Amniotic epithelial cell (primary cell): ENCODE measurements at regions not wholly inside any gene's neighbourhood (a gene's known extent, or its start where the extent isn't known, plus 50 kb on each side); places are given as distances from the start of the nearest gene placed in this dataset.

Experiments used
- DNase-seq: peaks from one replicate; pipeline ENCODE4 v3.0.0-alpha.2; 2010; ENCODE audit warnings: low read depth

- no peak for DNase-seq
Observed at GRCh38 chr11:104594228-104594958, 303.9 kb downstream of the CASP12 start.

- DNase-seq: no peak
Observed at GRCh38 chr11:104588970-104589369, 309.3 kb downstream of the CASP12 start.

- no peak for DNase-seq
Observed at GRCh38 chr11:104588446-104588845, 309.8 kb downstream of the CASP12 start.

- DNase-seq: no peak
Observed at GRCh38 chr11:104584823-104585222, 313.4 kb downstream of the CASP12 start.

- DNase-seq: no peak
Observed at GRCh38 chr11:104583857-104584256, 314.4 kb downstream of the CASP12 start.

DNA sequence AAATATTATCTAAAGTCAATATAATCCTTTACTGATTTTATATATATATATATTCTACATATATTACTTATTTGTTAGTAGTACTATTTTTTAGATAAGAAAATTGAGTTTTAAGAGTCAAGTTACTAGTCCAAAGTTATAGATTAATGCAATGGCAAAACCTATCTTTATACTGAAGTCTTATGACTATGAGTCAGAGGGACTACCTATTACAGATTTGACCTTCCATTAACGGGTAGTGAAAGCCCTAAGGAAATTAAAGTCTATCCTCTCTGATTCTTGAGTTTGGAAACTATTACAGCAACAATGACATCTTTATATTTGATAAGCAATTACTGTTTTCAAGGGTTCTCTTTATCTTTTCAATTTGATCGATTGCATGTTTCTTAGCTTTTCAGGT is 315.8 kb downstream of the CASP12 start:
- no peak for DNase-seq

GRCh38 chr11:104581246-104581980 is 316.8 kb downstream of the CASP12 start:
- DNase-seq: no peak

DNA sequence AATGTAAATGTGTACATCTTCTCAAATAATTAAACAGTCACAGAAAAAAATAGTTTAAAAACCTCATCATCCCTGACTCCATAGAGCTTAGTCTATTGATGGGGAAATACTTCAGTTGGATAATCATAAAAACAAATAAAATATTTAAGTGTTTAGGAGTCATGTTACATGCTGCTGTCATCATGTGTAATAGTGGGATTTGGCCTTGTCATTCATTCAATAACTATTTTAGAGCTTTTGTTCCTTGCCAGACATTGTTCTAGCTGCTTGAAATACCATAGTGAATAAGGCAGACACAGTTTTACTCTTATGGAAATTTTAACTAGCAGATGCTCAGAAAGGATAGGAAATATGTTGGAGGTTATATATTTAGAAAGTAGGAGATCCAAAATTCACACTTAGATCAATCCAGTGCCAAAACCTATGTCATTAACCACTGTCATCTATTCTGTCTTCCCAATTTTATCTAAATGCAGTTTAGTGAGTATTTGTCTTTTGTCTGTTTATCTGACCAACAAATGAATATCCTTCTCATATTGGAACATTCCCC is 324.7 kb downstream of the CASP12 start:
- peak; percentile 34 for DNase-seq

GRCh38 chr11:104572279-104572678 is 326.0 kb downstream of the CASP12 start:
- peak; percentile 56 for DNase-seq

GRCh38 chr11:104570078-104570701 is 328.1 kb downstream of the CASP12 start:
- peak; percentile 89 for DNase-seq

DNA sequence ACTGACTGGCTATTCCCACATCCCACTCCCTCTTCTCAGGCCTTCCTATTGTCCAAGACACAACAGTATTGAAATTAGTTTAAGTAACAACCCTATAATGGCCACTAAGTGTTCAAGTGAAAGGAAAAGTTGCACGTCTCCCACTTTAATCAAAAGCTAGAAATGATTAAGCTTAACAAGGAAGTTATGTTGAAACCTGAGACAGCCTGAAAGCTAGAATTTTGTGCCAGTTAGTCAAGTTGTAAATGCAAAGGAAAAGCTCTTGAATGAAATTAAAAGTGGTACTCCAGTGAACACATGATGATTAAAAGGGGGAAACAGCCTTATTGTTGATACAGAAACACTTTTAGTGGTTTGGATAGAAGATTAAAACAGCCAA is 332.7 kb downstream of the CASP12 start:
- no peak for DNase-seq

GRCh38 chr11:104564921-104565582 is 333.2 kb downstream of the CASP12 start:
- DNase-seq: no peak

- no peak for DNase-seq
Observed at GRCh38 chr11:104556606-104557301, 341.5 kb downstream of the CASP12 start.

DNA sequence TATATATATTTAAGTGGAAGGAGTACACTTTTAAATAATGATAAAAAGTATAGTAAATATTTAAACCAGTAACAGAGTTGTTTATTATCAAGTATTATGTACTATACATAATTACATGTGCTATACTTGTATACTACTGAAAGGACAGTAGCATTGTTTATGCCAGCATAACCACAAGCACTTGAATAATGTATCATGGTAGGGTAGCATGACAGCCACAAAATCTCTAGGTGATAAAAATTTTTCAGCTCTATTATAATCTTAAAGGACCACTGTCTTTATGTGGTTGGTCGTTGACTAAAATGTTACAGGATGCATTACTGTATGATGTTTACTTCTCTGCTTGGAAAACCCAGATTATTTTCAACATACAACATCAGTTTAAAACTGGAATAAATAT is 349.2 kb downstream of the CASP12 start:
- no peak for DNase-seq

DNA sequence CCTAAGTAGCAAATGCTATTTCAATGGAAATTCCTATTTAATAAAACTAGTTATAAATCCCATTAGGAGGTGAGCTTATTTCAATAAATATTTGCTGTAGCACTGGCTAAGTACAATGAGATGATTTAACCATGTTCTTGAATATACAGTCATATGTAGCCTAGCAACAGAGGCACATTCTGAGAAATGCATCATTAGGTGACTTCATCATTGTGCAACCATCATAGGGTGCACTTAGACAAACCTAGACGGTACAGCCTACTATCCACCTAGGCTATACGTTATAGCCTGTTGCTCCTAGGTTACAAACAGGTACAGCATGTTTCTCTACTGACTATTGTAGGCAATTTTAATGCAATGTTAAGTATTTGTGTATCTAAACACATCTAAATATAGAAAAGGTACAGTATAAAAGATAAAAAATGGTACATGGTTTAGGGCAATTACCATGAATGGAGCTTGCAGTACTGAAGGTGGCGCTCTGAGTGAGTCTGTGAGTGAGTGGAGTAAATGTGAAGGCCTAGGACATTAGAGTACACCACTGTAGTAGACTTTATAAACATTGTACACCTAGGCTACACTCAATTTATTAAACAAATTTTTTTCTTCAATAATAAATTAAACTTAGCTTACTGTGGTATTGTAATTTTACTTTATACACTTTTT is 350.1 kb downstream of the CASP12 start:
- peak; percentile 89 for DNase-seq

- DNase-seq: no peak
Observed at GRCh38 chr11:104546501-104546900, 351.8 kb downstream of the CASP12 start.

GRCh38 chr11:104541701-104542100 is 356.6 kb downstream of the CASP12 start:
- no peak for DNase-seq

DNA sequence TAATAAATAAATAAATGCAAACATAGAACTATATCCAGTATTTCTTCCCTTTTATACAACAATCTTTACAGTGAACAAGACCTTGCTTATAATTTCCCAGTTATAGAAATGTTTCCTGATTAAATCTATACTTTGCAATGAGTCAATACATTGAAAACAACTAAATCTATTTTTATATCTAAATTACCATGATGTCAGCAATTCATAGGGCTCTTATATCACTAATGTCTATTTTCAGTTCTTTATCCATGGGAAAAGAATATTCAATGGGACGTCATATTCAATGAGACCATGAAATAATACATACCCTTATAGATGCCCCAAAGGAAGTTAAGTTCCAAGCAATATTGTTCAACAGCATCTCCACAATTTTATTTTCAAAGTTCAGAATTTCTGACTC is 359.9 kb downstream of the CASP12 start:
- DNase-seq: no peak

DNA sequence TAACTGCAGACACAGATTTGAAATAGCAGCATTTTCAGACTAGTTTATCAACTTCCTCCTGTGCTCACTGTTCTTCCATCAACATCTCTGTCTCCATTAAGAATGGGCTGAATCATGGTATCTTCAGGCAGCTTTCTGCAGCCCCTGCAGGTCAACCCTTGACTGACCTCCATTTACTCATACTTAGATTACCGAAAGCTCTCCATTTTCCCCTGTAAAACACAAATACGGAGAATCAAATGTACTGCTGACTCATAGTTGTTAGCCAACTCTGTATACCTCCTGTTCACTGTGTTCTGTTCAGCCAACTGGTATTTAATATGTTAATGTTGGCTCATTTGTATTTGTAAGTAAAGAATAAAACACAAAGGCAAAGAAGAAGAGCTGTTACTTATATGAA is 364.0 kb downstream of the CASP12 start:
- DNase-seq: peak; percentile 92

DNA sequence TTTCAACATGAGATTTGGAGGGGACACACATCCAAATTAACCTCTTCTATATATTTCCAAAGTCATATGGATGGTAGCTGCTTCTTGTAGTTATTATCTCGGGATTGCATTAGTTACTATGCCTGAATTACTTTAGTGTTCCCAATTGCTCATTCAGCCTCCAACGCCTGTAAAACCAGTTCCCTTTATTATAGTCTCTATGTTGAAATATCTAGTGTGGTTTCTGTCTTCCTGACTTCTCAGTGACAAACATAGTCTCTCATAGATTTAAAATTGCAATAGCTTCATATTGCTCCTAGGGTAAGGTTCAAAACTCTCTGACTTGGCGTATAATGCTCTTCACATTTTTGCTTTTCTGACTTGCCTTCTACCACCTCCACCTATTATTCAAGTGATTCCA is 366.4 kb downstream of the CASP12 start:
- no peak for DNase-seq

- DNase-seq: no peak
Observed at GRCh38 chr11:104531075-104531474, 367.1 kb upstream of the PDGFD start.
